ELF-1 (cell line): ENCODE measurements at regions not wholly inside any gene's neighbourhood (a gene's known extent, or its start where the extent isn't known, plus 50 kb on each side); places are given as distances from the start of the nearest gene placed in this dataset.

ENCODE experiments used
- DNase-seq: peaks from one replicate; pipeline ENCODE4 v3.0.0-alpha.2; 2016; ENCODE audit warnings: low read depth, low spot score

DNA sequence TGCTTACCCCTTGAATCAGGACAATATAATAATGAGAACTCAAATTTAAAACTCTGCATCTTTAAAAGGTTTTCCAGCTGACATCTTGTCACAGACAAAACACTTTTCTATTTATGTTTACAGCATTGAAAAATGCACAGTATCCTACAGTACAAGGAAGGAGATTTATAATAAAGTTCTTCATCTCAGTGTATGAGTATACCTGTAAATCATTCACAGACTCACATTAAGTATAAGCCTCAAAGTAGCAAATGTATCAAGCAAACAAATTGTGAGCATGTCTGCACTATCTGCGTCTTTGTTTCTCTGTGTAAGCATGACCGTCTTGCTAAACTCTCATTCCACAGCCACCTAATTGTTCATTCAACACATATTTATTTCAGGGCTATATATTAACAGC lies 52.8 kb downstream of the PPP1R2C start:
- no peak for DNase-seq

- no peak for DNase-seq
Measured at GRCh38 chrX:42720209-42720608, 57.8 kb downstream of the PPP1R2C start.

- no peak for DNase-seq
Measured at GRCh38 chrX:42715701-42716262, 62.2 kb downstream of the PPP1R2C start.

- DNase-seq = peak; percentile 83
Measured at GRCh38 chrX:42714981-42715700, 62.8 kb downstream of the PPP1R2C start.

- DNase-seq = no peak
Measured at GRCh38 chrX:42710452-42710851, 67.5 kb downstream of the PPP1R2C start.

GRCh38 chrX:42708222-42708621 lies 69.7 kb downstream of the PPP1R2C start:
- DNase-seq = no peak

- DNase-seq = no peak
Measured at GRCh38 chrX:42707742-42708141, 70.2 kb downstream of the PPP1R2C start.

GRCh38 chrX:42704454-42704853 lies 73.5 kb downstream of the PPP1R2C start:
- DNase-seq = no peak

GRCh38 chrX:42697544-42697943 lies 80.4 kb downstream of the PPP1R2C start:
- no peak for DNase-seq

- no peak for DNase-seq
Measured at GRCh38 chrX:42696536-42697124, 81.3 kb downstream of the PPP1R2C start.

GRCh38 chrX:42695800-42696358 lies 82.1 kb downstream of the PPP1R2C start:
- DNase-seq = no peak

- DNase-seq = no peak
Measured at GRCh38 chrX:42694260-42694815, 83.6 kb downstream of the PPP1R2C start.

- no peak for DNase-seq
Measured at GRCh38 chrX:42691196-42691595, 86.8 kb downstream of the PPP1R2C start.

GRCh38 chrX:42686706-42687105 lies 91.3 kb downstream of the PPP1R2C start:
- DNase-seq = no peak

DNA sequence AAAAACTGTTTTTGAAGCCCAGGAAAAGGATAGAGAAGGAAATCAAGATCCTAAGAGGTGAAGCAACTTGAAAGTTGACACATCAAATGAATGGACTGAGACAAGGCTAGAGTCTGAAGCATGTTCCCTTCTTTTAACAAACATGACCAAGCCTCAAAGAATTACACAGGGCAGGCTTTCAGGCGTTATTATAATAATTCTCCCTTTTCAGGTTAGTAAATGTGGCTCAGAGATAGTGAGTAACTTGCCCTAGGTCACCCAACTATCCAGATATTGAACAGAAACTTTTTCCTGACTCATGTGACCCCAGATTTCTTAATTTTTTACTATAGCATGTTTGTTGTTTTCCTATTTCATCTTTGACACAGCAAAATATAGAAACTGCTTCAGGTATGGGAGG lies 91.7 kb downstream of the PPP1R2C start:
- DNase-seq = no peak

- DNase-seq = no peak
Measured at GRCh38 chrX:42684065-42684464, 93.9 kb downstream of the PPP1R2C start.

- DNase-seq = peak; percentile 54
Measured at GRCh38 chrX:42680666-42681065, 97.3 kb downstream of the PPP1R2C start.

GRCh38 chrX:42678133-42678532 lies 99.8 kb downstream of the PPP1R2C start:
- peak; percentile 27 for DNase-seq

DNA sequence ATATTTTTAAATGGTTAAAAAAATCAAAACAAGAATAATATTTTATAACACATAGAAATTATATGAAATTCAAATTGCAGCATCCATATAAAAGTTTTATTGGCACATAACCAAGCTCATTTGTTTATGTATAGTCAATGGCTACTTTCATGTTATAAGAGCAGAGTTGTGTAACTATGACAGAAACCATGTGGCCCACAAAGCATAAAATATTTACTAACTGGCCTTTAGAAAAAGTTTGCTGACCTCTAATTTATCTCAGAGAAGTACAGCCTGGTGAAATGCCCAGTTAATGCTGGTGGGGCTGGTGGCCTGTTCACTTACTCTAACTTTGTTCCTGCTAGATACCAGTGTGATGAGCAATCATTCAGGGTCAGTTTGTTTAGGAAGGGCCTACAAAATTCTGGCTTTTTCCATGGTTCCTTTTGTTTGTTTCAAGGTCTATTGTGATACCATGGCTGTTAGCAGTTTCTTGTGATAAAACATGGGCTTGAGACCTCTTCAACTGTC lies 104.6 kb downstream of the PPP1R2C start:
- DNase-seq = no peak

- no peak for DNase-seq
Measured at GRCh38 chrX:42664680-42665079, 113.3 kb downstream of the PPP1R2C start.

GRCh38 chrX:42628471-42628870 lies 149.5 kb downstream of the PPP1R2C start:
- DNase-seq = no peak

DNA sequence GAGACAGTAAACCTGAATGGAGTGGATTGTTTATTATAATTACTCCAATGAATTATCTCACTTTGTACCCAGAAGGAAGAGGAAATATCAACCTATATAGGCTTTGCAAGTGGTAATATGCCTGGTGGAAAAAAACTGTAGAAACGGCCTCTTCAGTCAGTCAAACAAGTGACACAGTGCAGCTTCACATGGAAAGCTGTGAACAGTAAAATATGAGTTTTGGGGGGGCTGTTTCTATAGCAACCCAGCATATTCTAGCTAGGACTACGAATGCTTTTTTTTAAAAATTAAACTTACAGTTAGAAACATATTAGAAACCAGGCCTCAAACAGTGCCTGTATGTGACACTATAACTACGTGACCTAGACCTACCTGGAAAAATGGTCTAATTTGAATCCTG lies 150.1 kb downstream of the PPP1R2C start:
- DNase-seq = no peak
